HEK293T (cell line): ENCODE measurements at regions not wholly inside any gene's neighbourhood (a gene's known extent, or its start where the extent isn't known, plus 50 kb on each side); places are given as distances from the start of the nearest gene placed in this dataset.

Experiments
- CTCF ChIA-PET: fragments of 350-600 bp; formaldehyde crosslinking; extraction: SDS; loops from one replicate; lab custom pipeline; 2021; ENCODE audit warnings: antibody characterized with exemption, inconsistent platforms; lab: Yijun Ruan, JAX
- POLR2A ChIA-PET: fragments of 350-600 bp; formaldehyde crosslinking; extraction: SDS; loops from one replicate; lab custom pipeline; 2020; ENCODE audit warnings: antibody characterized with exemption, inconsistent platforms; lab: Yijun Ruan, JAX
- DNase-seq: peaks from one replicate; pipeline ENCODE4 v3.0.0; 2012; ENCODE audit warnings: mixed read lengths; ENCODE audit errors: extremely low spot score
- ARNT ChIP-seq: fragments of 450-650 bp; IDR thresholded peaks from 2 replicates; pipeline ENCODE4 v1.6.1; 2017; ENCODE audit warnings: mild to moderate bottlenecking
- BHLHE40 ChIP-seq: fragments of 450-650 bp; IDR thresholded peaks from 2 replicates; pipeline ENCODE4 v1.6.1; 2016; ENCODE audit warnings: mild to moderate bottlenecking, moderate library complexity, borderline replicate concordance
- CTBP1 ChIP-seq: fragments of 450-650 bp; IDR thresholded peaks from 2 replicates; pipeline ENCODE4 v1.6.1; 2016; ENCODE audit warnings: borderline replicate concordance
- ELF4 ChIP-seq: fragments of 450-650 bp; IDR thresholded peaks from 2 replicates; pipeline ENCODE4 v1.6.1; 2017; ENCODE audit warnings: antibody characterized with exemption
- FOXA1 ChIP-seq: fragments of 450-650 bp; IDR thresholded peaks from 2 replicates; pipeline ENCODE4 v1.6.1; 2016; ENCODE audit warnings: mild to moderate bottlenecking
- FOXK2 ChIP-seq: fragments of 450-650 bp; IDR thresholded peaks from 2 replicates; pipeline ENCODE4 v1.6.1; 2016; ENCODE audit warnings: mild to moderate bottlenecking
- FOXM1 ChIP-seq: fragments of 450-650 bp; IDR thresholded peaks from 2 replicates; pipeline ENCODE4 v1.6.1; 2017; ENCODE audit warnings: mild to moderate bottlenecking, borderline replicate concordance
- HDGF ChIP-seq: fragments of 450-650 bp; IDR thresholded peaks from 2 replicates; pipeline ENCODE4 v1.6.1; 2017; ENCODE audit warnings: antibody characterized with exemption, borderline replicate concordance
- L3MBTL2 ChIP-seq: fragments of 450-650 bp; conservative IDR thresholded peaks from 2 replicates; pipeline ENCODE4 v1.6.1; 2016; ENCODE audit warnings: mild to moderate bottlenecking
- LEF1 ChIP-seq: fragments of 450-650 bp; IDR thresholded peaks from 2 replicates; pipeline ENCODE4 v1.6.1; 2017; ENCODE audit warnings: mild to moderate bottlenecking, borderline replicate concordance
- NFRKB ChIP-seq: fragments of 450-650 bp; IDR thresholded peaks from 2 replicates; pipeline ENCODE4 v1.6.1; 2016; ENCODE audit warnings: mild to moderate bottlenecking, moderate library complexity
- SP1 ChIP-seq: fragments of 450-650 bp; IDR thresholded peaks from 2 replicates; pipeline ENCODE4 v1.6.1; 2017
- SUZ12 ChIP-seq: fragments of 450-650 bp; IDR thresholded peaks from 2 replicates; pipeline ENCODE4 v1.6.1; 2016; ENCODE audit warnings: mild to moderate bottlenecking
- TARDBP ChIP-seq: fragments of 450-650 bp; IDR thresholded peaks from 2 replicates; pipeline ENCODE4 v1.6.1; 2016
- ZNF384 ChIP-seq: fragments of 450-650 bp; IDR thresholded peaks from 2 replicates; pipeline ENCODE4 v1.6.1; 2016
- TF ChIP-seq, protein P1 (sequence below): fragments of 450-650 bp; IDR thresholded peaks from 2 replicates; pipeline ENCODE4 v1.6.1; 2016

DNA sequence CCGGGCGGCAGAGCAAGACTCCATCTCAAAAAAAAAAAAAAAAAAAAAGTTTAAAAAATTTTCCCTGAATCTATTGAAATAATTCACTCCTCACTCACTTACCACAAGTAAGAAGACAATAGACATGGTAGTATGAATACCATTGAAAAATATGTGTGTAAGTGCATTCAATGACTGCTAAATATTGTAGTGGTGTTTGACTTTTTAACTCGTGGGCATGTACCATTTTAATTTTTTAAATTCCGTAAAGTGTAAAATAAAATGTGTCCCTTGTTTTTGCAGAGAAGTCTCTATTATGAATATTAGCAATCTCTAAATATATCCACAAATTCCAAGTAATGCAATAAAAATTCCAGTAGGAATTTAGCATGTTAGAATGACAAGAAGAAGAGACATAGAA is 134.1 kb downstream of the COPS8 start:
- DNase-seq = no peak
- TF ChIP-seq CTBP1 = no peak
- no peak for TF ChIP-seq HDGF
- TF ChIP-seq L3MBTL2 = no peak
- no peak for TF ChIP-seq TARDBP
- no peak for TF ChIP-seq SP1
- no peak for TF ChIP-seq FOXK2
- TF ChIP-seq FOXA1 = no peak
- no peak for TF ChIP-seq SUZ12
- no peak for TF ChIP-seq BHLHE40
- TF ChIP-seq ELF4 = no peak
- no peak for TF ChIP-seq FOXM1
- CTCF ChIA-PET = no interaction called here
- POLR2A ChIA-PET = no interaction called here

DNA sequence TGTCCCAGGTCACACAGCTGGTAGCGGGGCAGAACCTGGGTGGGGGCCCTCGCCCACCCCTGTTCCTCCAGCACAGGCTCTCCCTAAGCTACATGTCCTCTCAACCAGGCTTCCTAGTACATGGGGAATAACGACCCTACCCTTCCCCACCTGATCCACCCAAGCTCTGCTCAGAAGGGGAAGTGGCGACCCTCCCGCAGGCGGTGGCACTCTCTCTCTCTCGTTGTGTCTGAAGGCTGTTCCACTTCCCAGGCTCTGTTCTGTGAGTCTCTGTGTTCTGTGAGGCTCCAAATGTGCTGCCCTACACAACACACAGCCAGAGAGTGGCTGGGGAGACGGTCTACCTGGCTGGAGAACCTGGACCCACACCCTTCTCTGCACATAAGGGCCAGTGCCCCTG is 135.8 kb downstream of the COPS8 start:
- CTCF ChIA-PET = no interaction called here
- TF ChIP-seq ELF4 (no peak), HDGF (no peak), FOXM1 (no peak), CTBP1 (no peak), BHLHE40 (no peak), ARNT (no peak), L3MBTL2 (no peak), NFRKB (no peak), ZNF384 (no peak), FOXK2 (no peak), SUZ12 (no peak), FOXA1 (no peak), TARDBP (no peak), LEF1 (no peak)
- DNase-seq = no peak
- POLR2A ChIA-PET = interaction anchor here (1.0 kb wide), 1 partner anchor 14 kb away, joined by 3 read pairs; no protein-coding TSS in a partner anchor

GRCh38 chr2:237222178-237222577 is 136.5 kb downstream of the COPS8 start:
- ChIA-PET POLR2A (interaction anchor here (1.0 kb wide), 1 partner anchor 15 kb away, joined by 3 read pairs; no protein-coding TSS in a partner anchor), CTCF (no interaction called here)
- no peak for DNase-seq
- TF ChIP-seq ZNF384 (no peak), NFRKB (no peak), BHLHE40 (no peak), L3MBTL2 (no peak), SP1 (no peak), ARNT (no peak), TARDBP (no peak)

GRCh38 chr2:237222601-237223041 is 136.9 kb downstream of the COPS8 start:
- DNase-seq = no peak
- no peak for TF ChIP-seq FOXA1
- no peak for TF ChIP-seq TARDBP
- TF ChIP-seq SUZ12 = no peak
- no peak for TF ChIP-seq ZNF384
- TF ChIP-seq HDGF = no peak
- TF ChIP-seq, protein P1, sequence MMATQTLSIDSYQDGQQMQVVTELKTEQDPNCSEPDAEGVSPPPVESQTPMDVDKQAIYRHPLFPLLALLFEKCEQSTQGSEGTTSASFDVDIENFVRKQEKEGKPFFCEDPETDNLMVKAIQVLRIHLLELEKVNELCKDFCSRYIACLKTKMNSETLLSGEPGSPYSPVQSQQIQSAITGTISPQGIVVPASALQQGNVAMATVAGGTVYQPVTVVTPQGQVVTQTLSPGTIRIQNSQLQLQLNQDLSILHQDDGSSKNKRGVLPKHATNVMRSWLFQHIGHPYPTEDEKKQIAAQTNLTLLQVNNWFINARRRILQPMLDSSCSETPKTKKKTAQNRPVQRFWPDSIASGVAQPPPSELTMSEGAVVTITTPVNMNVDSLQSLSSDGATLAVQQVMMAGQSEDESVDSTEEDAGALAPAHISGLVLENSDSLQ = no peak
- no peak for TF ChIP-seq FOXK2
- TF ChIP-seq BHLHE40 = no peak
- TF ChIP-seq CTBP1 = no peak
- POLR2A ChIA-PET = no interaction called here
- CTCF ChIA-PET = no interaction called here

GRCh38 chr2:237223201-237223861 is 137.6 kb downstream of the COPS8 start:
- no peak for DNase-seq
- POLR2A ChIA-PET = no interaction called here
- no peak for TF ChIP-seq FOXA1
- TF ChIP-seq SUZ12 = no peak
- TF ChIP-seq SP1 = no peak
- no peak for TF ChIP-seq FOXM1
- no peak for TF ChIP-seq TARDBP
- CTCF ChIA-PET = no interaction called here

- ChIA-PET POLR2A (no interaction called here), CTCF (no interaction called here)
- TF ChIP-seq, protein P1 = no peak
- TF ChIP-seq SP1 (no peak), FOXM1 (no peak), BHLHE40 (no peak), FOXK2 (no peak), NFRKB (no peak), TARDBP (no peak), ARNT (no peak)
- DNase-seq = no peak
These were observed 141.5 kb downstream of the COPS8 start for GRCh38 chr2:237227190-237227589.

- DNase-seq = no peak
- CTCF ChIA-PET = no interaction called here
- POLR2A ChIA-PET = no interaction called here
- TF ChIP-seq L3MBTL2 (no peak), ARNT (no peak), FOXM1 (no peak), BHLHE40 (no peak), SUZ12 (no peak), ZNF384 (no peak), HDGF (no peak), ELF4 (no peak), CTBP1 (no peak), LEF1 (no peak), FOXK2 (no peak), FOXA1 (no peak), TARDBP (no peak), SP1 (no peak), NFRKB (no peak)
- TF ChIP-seq, protein P1 = no peak
These were observed 142.0 kb downstream of the COPS8 start for GRCh38 chr2:237227592-237228280.
